OCI-LY7 (cell line): ENCODE measurements at regions not wholly inside any gene's neighbourhood (a gene's known extent, or its start where the extent isn't known, plus 50 kb on each side); places are given as distances from the start of the nearest gene placed in this dataset.

ENCODE experiments used
- EZH2phosphoT487 ChIP-seq: fragments of 200-600 bp; sonication (generic); IDR thresholded peaks from 2 replicates; pipeline ENCODE4 v1.6.1; 2018; ENCODE audit warnings: low read depth, borderline replicate concordance, mild to moderate bottlenecking, mixed run types, antibody characterized with exemption, low read length, moderate library complexity, mixed read lengths
- TF ChIP-seq, protein P1 (sequence below): fragments of 200-600 bp; sonication (generic); conservative IDR thresholded peaks from 2 replicates; pipeline ENCODE4 v1.5.1; 2014; ENCODE audit warnings: mild to moderate bottlenecking, antibody characterized with exemption, low read length, moderate library complexity, mixed read lengths

DNA sequence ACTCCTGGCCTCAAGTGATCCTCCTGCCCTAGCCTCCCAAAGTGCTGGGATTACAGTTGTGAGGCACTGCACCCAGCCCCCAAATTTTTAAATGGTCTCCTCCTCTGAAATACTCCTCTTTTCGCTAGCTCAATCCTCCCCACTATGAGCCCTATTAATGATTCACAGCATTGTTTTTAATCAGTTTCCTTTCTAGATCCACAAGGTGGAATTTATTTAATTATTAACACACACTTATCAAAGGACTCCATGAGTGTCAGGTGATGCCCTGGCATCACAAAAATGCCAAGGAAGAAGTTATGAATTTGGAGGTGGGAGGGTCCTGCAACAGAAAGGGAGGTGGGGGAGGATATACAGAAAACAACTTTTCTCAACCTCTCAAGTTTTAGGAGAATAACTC is 806.5 kb downstream of the PRELID2 start:
- TF ChIP-seq, protein P1, sequence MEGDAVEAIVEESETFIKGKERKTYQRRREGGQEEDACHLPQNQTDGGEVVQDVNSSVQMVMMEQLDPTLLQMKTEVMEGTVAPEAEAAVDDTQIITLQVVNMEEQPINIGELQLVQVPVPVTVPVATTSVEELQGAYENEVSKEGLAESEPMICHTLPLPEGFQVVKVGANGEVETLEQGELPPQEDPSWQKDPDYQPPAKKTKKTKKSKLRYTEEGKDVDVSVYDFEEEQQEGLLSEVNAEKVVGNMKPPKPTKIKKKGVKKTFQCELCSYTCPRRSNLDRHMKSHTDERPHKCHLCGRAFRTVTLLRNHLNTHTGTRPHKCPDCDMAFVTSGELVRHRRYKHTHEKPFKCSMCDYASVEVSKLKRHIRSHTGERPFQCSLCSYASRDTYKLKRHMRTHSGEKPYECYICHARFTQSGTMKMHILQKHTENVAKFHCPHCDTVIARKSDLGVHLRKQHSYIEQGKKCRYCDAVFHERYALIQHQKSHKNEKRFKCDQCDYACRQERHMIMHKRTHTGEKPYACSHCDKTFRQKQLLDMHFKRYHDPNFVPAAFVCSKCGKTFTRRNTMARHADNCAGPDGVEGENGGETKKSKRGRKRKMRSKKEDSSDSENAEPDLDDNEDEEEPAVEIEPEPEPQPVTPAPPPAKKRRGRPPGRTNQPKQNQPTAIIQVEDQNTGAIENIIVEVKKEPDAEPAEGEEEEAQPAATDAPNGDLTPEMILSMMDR: no peak
- TF ChIP-seq EZH2phosphoT487: no peak
